K562 (cell line): ENCODE measurements at regions not wholly inside any gene's neighbourhood (a gene's known extent, or its start where the extent isn't known, plus 50 kb on each side); places are given as distances from the start of the nearest gene placed in this dataset.

Source experiments
- DNMT1 ChIP-seq: fragments of 450-650 bp; IDR thresholded peaks from 2 replicates; pipeline ENCODE4 v1.6.1; 2016; ENCODE audit warnings: antibody characterized with exemption, mild to moderate bottlenecking
- EHMT2 ChIP-seq: fragments of 450-650 bp; IDR thresholded peaks from 2 replicates; pipeline ENCODE4 v1.6.1; 2018; ENCODE audit warnings: antibody characterized with exemption
- JUN ChIP-seq, 2 experiments: sonication (generic) in 1 of 2; formaldehyde crosslinking in 1 of 2; IDR thresholded peaks; 2 replicates each; pipeline versions ENCODE4 v1.6.1 to v1.8.0; 2012 to 2022; ENCODE audit warnings: borderline replicate concordance in 2 of 2, mild to moderate bottlenecking in 2 of 2, improper control_type of control experiment in 1 of 2, low read depth in 1 of 2, low read length in 1 of 2, missing genetic modification reagents in 1 of 2
- LARP7 ChIP-seq: fragments of 450-650 bp; IDR thresholded peaks from 2 replicates; pipeline ENCODE4 v1.6.1; 2016
- ZNF274 ChIP-seq: IDR thresholded peaks from 2 replicates; pipeline ENCODE4 v1.6.1; 2011; ENCODE audit warnings: low read depth, mild to moderate bottlenecking, low read length, moderate library complexity, borderline replicate concordance
- TF ChIP-seq, protein P1 (sequence below): fragments of 250-450 bp; sonication (Bioruptor Pico); IDR thresholded peaks from 2 replicates; pipeline ENCODE4 v1.8.0; 2022; ENCODE audit warnings: moderate library complexity, mild to moderate bottlenecking, inconsistent platforms

- TF ChIP-seq DNMT1 (no peak), ZNF274 (no peak), JUN (IDR thresholded peaks at IDR 0.05; ENCODE audit: borderline replicate concordance, low read depth, low read length) (no peak), JUN (CRISPR knock-in tag; IDR thresholded peaks at IDR 0.05; ENCODE audit: borderline replicate concordance) (no peak), LARP7 (no peak), EHMT2 (no peak)
- TF ChIP-seq, protein P1, sequence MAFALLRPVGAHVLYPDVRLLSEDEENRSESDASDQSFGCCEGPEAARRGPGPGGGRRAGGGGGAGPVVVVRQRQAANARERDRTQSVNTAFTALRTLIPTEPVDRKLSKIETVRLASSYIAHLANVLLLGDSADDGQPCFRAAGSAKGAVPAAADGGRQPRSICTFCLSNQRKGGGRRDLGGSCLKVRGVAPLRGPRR: no peak
Measured at GRCh38 chr1:118371612-118372011, 186.6 kb upstream of the SPAG17 start.
